Right lobe of liver (tissue), 4 donors: ENCODE measurements at regions not wholly inside any gene's neighbourhood (a gene's known extent, or its start where the extent isn't known, plus 50 kb on each side); places are given as distances from the start of the nearest gene placed in this dataset.

Source experiments
- POLR2A ChIP-seq: fragments of 450-650 bp; IDR thresholded peaks from one replicate; pipeline ENCODE4 v1.6.1; 2017; ENCODE audit warnings: antibody characterized with exemption, mild to moderate bottlenecking
- TF ChIP-seq, protein P1 (sequence below), 4 donors: fragments of 200-600 bp in 3 of 4; fragments of 450-650 bp in 1 of 4; IDR thresholded peaks; one replicate each; pipeline versions ENCODE4 v1.5.1 to v1.8.0; 2016 to 2022; ENCODE audit warnings: antibody characterized with exemption in 4 of 4, mild to moderate bottlenecking in 2 of 4
- donor health status: DM: no; HTN: no; CAD: no.
- donor health status: DM: no; HTN: no; CAD: no.
- donor health status: DM: no; HTN: yes; CAD: no.

DNA sequence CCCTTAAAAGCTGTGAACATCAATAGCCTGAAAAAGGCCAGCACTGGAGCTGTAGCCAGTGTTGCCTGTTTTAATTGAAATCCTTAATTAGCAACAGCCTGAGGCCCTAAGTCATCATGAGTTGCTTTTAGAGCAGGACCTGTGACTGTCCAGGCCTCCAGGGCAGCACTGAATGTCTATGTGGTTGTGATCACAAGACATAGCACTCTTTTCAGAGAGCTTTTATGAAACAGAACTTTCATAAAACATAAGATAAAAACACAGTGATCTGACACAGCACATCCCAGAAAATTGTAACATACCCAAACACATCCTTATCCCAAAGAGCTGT, 85.5 kb upstream of the MYO10 start:
- TF ChIP-seq, protein P1, sequence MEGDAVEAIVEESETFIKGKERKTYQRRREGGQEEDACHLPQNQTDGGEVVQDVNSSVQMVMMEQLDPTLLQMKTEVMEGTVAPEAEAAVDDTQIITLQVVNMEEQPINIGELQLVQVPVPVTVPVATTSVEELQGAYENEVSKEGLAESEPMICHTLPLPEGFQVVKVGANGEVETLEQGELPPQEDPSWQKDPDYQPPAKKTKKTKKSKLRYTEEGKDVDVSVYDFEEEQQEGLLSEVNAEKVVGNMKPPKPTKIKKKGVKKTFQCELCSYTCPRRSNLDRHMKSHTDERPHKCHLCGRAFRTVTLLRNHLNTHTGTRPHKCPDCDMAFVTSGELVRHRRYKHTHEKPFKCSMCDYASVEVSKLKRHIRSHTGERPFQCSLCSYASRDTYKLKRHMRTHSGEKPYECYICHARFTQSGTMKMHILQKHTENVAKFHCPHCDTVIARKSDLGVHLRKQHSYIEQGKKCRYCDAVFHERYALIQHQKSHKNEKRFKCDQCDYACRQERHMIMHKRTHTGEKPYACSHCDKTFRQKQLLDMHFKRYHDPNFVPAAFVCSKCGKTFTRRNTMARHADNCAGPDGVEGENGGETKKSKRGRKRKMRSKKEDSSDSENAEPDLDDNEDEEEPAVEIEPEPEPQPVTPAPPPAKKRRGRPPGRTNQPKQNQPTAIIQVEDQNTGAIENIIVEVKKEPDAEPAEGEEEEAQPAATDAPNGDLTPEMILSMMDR (IDR thresholded peaks at IDR 0.05), result no peak
- TF ChIP-seq POLR2A, result no peak
